Esophagus muscularis mucosa (tissue), 4 donors: ENCODE measurements at regions not wholly inside any gene's neighbourhood (a gene's known extent, or its start where the extent isn't known, plus 50 kb on each side); places are given as distances from the start of the nearest gene placed in this dataset.

Experiments used
- DNase-seq: peaks from one replicate; pipeline ENCODE4 v3.0.0-alpha.2; 2017; ENCODE audit errors: extremely low spot score
- H3K27ac ChIP-seq, 4 donors: fragments of 200-600 bp; sonication (generic); replicated peaks in 1 of 4; 1 replicate in 3 of 4; 2 replicates in 1 of 4; pipeline ENCODE4 v1.5.1; 2016 to 2019; ENCODE audit warnings: mild to moderate bottlenecking in 1 of 4
- H3K27me3 ChIP-seq, 4 donors: fragments of 200-600 bp; sonication (generic); one replicate each; pipeline versions ENCODE4 v1.5.1 to v1.6.0; 2016 to 2019
- H3K36me3 ChIP-seq, 4 donors: fragments of 200-600 bp; sonication (generic); one replicate each; pipeline ENCODE4 v1.5.1; 2016 to 2019
- H3K4me1 ChIP-seq, 4 donors: fragments of 200-600 bp; sonication (generic); one replicate each; pipeline ENCODE4 v1.5.1; 2016 to 2019
- H3K4me3 ChIP-seq, 4 donors: fragments of 200-600 bp; sonication (generic); 1 replicate in 2 of 4; 2 replicates in 2 of 4; pipeline ENCODE4 v1.5.1; 2016 to 2019; ENCODE audit warnings: mild to moderate bottlenecking in 4 of 4, moderate library complexity in 1 of 4
- H3K9me3 ChIP-seq, 4 donors: fragments of 200-600 bp; sonication (generic); 1 replicate in 3 of 4; 2 replicates in 1 of 4; pipeline ENCODE4 v1.5.1; 2016 to 2019
- EP300 ChIP-seq: sonication (generic); formaldehyde crosslinking; IDR thresholded peaks from one replicate; pipeline ENCODE4 v1.6.1; 2017; ENCODE audit warnings: antibody characterized with exemption
- POLR2A ChIP-seq: fragments of 450-650 bp; IDR thresholded peaks from one replicate; pipeline ENCODE4 v1.6.1; 2017; ENCODE audit warnings: antibody characterized with exemption, moderate library complexity, mild to moderate bottlenecking, low read depth
- POLR2AphosphoS5 ChIP-seq, 2 donors: sonication (generic); formaldehyde crosslinking; IDR thresholded peaks; one replicate each; pipeline ENCODE4 v1.6.1; 2017; ENCODE audit warnings: antibody characterized with exemption in 2 of 2
- WGBS: methylation state at CpG from one replicate; pipeline ENCODE4 v1.1.5; 2018; 5-methylcytosine and 5-hydroxymethylcytosine counted together
- intact Hi-C: fragments of 100-400 bp; cut with DNase I; formaldehyde crosslinking; loops from one replicate; pipeline ENCODE4 v1.15.1; 2023
- TF ChIP-seq, protein P1 (sequence below), 3 experiments: fragments of 200-600 bp in 2 of 3; fragments of 450-650 bp in 1 of 3; sonication (generic) in 2 of 3; IDR thresholded peaks; one replicate each; pipeline ENCODE4 v1.5.1; 2017 to 2019; ENCODE audit warnings: antibody characterized with exemption in 3 of 3, mild to moderate bottlenecking in 2 of 3, moderate library complexity in 1 of 3

GRCh38 chrX:55342533-55343501 is 78.1 kb upstream of the PAGE3 start:
- no peak for TF ChIP-seq POLR2AphosphoS5 (IDR thresholded peaks at IDR 0.05)
- TF ChIP-seq, protein P1, sequence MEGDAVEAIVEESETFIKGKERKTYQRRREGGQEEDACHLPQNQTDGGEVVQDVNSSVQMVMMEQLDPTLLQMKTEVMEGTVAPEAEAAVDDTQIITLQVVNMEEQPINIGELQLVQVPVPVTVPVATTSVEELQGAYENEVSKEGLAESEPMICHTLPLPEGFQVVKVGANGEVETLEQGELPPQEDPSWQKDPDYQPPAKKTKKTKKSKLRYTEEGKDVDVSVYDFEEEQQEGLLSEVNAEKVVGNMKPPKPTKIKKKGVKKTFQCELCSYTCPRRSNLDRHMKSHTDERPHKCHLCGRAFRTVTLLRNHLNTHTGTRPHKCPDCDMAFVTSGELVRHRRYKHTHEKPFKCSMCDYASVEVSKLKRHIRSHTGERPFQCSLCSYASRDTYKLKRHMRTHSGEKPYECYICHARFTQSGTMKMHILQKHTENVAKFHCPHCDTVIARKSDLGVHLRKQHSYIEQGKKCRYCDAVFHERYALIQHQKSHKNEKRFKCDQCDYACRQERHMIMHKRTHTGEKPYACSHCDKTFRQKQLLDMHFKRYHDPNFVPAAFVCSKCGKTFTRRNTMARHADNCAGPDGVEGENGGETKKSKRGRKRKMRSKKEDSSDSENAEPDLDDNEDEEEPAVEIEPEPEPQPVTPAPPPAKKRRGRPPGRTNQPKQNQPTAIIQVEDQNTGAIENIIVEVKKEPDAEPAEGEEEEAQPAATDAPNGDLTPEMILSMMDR (IDR thresholded peaks at IDR 0.05): peak in 2 of 3 experiments; percentile 23 to 47
- Histone ChIP-seq H3K4me3 (no peak overlapping the region), H3K36me3 (no peaks in the 10 kb centered on the region), H3K27ac (no peak overlapping the region), H3K4me1 (no peaks in the 10 kb centered on the region), H3K9me3 (no peaks in the 10 kb centered on the region), H3K27me3 (no peaks in the 10 kb centered on the region)
- no peak for DNase-seq
- WGBS: 51% methylated on average over 21 of the region's 21 CpGs
- intact Hi-C loops: no loop called here

DNA sequence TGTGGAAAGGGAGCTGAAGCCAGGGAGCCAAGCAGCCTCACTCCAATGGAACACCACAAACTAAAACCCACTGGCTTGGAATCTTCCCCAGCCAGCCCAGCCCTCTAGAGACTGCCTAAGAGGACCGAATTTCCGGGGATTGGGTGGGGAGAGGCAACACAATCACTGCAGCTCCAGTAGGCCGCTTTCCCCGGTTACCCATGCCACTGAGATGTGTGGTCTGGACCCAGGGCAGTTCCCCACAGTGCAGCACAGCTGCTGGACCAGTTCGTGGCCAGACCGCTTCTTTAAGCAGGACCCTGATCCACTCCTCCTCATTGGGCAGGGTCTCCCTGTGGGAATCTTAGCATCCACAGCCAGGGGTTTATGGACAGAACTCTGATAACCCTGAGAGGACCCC is 91.9 kb upstream of the PAGE3 start:
- intact Hi-C loops: no loop called here
- TF ChIP-seq, protein P1 (IDR thresholded peaks at IDR 0.05): no peak
- no peak for TF ChIP-seq POLR2A
- TF ChIP-seq EP300: no peak
- no peak for TF ChIP-seq POLR2AphosphoS5 (IDR thresholded peaks at IDR 0.05)
- H3K4me1 ChIP-seq: no peaks in the 10 kb centered on the region
- no peak overlapping the region for H3K27ac ChIP-seq
- no peak overlapping the region for H3K4me3 ChIP-seq
- no peaks in the 10 kb centered on the region for H3K36me3 ChIP-seq
- no peak for DNase-seq
- H3K27me3 ChIP-seq: no peaks in the 10 kb centered on the region
- 51% methylated on average over 6 of the region's 6 CpGs for WGBS
- no peaks in the 10 kb centered on the region for H3K9me3 ChIP-seq

- no peaks in the 10 kb centered on the region for H3K36me3 ChIP-seq
- H3K9me3 ChIP-seq: no peaks in the 10 kb centered on the region
- no peak for TF ChIP-seq POLR2AphosphoS5 (IDR thresholded peaks at IDR 0.05)
- TF ChIP-seq, protein P1 (IDR thresholded peaks at IDR 0.05): no peak
- TF ChIP-seq EP300: no peak
- no peak for TF ChIP-seq POLR2A
- no peaks in the 10 kb centered on the region for H3K27me3 ChIP-seq
- H3K27ac ChIP-seq: no peak overlapping the region
- intact Hi-C loops: no loop called here
- H3K4me3 ChIP-seq: no peak overlapping the region
- 40% methylated on average over 1 of the region's 1 CpG for WGBS
- H3K4me1 ChIP-seq: no peaks in the 10 kb centered on the region
- DNase-seq: no peak
These were observed 92.5 kb upstream of the PAGE3 start for GRCh38 chrX:55357236-55357635.

DNA sequence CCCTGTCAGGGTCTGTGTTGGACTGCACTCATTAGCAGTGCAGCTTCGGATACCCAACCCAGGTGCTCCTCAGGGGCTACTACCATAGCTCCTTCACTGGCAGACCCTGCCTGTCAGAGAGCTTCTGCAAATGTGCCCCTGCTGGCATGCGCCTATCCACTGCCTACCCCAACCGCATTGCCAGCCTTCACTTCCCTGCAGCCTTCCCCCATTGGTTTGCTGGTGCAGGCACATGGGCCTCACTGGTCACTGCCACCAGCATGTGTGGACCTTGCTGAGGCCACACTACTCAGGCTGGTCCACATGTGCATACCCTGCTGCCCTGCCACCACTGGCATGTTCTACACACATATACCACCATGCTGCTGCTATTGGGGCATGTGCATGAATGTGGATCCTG is 72.5 kb upstream of the MAGEH1 start:
- Histone ChIP-seq H3K4me1 (no peaks in the 10 kb centered on the region), H3K36me3 (no peaks in the 10 kb centered on the region), H3K27ac (no peak overlapping the region), H3K9me3 (no peaks in the 10 kb centered on the region), H3K4me3 (no peak overlapping the region), H3K27me3 (no peaks in the 10 kb centered on the region)
- TF ChIP-seq EP300: no peak
- TF ChIP-seq, protein P1 (IDR thresholded peaks at IDR 0.05): no peak
- no peak for TF ChIP-seq POLR2A
- no peak for TF ChIP-seq POLR2AphosphoS5 (IDR thresholded peaks at IDR 0.05)
- 73% methylated on average over 3 of the region's 3 CpGs for whole genome bisulfite sequencing
- no peak for DNase-seq
- intact Hi-C loops: no loop called here
